Sciatic nerve (tissue), 2 donors: ENCODE measurements at regions not wholly inside any gene's neighbourhood (a gene's known extent, or its start where the extent isn't known, plus 50 kb on each side); places are given as distances from the start of the nearest gene placed in this dataset.

Experiments
- ATAC-seq: fragments of 200-7000 bp; cut with Tn5 transposase; one replicate; pipeline ENCODE4 v1.9.1; 2020; ENCODE audit warnings: mild to moderate bottlenecking, moderate library complexity
- DNase-seq: peaks from one replicate; pipeline ENCODE4 v3.0.0-alpha.2; 2020; ENCODE audit warnings: low spot score
- intact Hi-C: fragments of 100-400 bp; cut with DNase I; formaldehyde crosslinking; loops from one replicate; pipeline ENCODE4 v1.14.2; 2022
- donor health status: DM: no; HTN: no; CAD: no.
- donor health status: DM: no; HTN: no; CAD: no.

DNA sequence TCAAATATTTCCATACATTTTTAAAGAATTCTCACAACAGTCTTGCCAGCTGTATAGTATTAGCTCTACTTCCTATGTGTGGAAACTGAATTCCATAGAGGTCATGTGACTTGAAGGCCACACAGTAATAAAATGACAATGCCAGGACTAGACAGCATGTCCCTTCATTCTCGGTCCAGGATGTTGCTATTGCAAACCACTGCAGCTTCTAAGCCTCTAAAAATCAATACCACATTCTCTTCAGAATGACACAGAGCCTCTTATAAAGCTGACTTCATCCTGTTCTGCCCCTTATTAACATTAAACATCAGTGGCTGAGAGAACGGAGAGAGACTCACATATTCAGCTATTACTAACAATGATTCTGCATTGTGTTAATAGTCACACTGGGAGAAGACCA is 240.3 kb upstream of the PEX5L start:
- intact Hi-C loops: no loop called here
- no peak for ATAC-seq
- no peak for DNase-seq

DNA sequence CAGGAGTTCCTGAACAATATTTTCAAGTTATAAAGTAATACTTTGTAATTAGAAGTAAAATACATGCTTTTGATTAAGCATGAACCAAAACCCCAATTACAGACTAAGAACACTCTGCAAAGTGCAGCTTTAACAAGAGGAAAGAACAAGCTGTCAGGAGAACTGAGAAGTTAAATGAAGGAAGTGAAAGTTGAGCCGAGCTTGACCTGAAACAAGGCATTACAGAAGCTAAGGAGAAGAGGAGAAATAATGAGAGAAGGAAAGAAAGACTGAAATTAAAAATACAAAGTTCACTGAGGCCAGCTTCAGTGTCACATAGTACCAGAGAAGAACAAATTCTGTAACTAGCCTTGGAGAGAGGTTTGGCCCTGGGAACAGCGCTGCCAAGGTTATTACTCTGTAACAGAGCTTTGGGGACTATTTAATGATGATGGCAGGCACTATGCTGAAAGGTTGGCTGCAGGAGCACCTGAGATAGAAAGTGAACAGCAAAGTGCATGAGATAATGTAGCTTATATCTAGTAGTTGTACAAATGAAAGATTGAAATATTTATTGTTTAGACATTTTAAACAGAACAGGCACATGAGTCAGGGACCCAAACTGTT is 241.9 kb upstream of the PEX5L start:
- no peak for ATAC-seq
- DNase-seq: no peak
- intact Hi-C loops: no loop called here

DNA sequence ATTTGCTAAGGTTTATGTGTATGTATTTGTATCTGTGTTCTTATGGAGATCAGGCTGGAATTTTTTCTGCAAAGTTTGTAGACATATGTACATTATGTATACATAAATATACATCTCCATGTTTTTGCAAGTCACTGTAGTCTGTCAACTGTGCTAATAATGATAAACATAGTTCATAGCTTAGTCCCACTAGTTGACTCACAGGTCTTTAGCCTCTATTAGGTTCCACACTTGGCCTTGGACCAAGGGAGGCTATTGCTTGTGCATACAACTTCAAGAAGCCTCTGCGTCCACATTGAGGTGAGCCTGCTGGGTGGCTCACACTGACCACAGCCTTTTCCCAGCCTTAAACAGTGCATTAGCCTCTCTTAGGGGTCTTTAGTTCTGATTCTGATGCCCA is 243.8 kb upstream of the PEX5L start:
- ATAC-seq: no peak
- intact Hi-C loops: no loop called here
- DNase-seq: no peak

DNA sequence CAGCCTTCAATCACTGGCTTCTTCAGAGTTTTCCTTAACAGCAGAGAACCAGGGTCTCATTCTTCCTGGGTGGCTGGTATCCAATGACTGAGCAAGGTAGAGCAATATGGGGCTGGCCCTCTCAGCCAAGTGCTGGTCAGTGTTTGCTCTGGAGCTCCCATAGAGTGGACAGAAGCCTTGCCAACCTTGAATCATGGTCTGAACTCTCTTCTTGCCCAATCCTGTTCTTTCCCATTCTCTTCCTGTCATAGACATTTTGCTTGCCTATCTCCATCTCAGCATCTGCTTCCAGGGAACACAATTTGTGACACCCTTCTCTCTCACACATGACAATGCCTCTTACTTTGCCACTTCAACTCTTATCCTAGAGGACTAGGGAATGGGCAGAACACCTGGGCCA is 245.6 kb upstream of the PEX5L start:
- ATAC-seq: no peak
- DNase-seq: no peak
- intact Hi-C loops: no loop called here

DNA sequence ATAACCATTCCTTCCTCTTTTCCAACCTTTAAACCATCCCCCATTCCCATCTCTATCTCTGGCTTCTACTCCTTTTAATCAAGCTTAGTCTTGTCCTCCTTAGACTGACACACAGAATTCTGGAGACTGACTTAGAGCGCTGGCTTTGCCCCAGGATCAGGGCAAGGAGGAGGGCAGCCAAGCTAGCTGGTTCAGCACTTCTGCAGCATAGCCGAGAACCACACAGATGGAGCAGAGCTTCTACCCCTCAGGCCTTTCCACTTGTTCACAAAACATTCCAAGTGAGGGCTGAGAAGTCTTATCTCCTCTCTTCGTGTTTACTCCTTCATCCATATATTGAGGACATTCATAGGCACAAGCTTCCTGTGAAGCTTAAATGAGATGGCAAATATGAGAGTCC is 246.5 kb upstream of the PEX5L start:
- intact Hi-C loops: no loop called here
- no peak for ATAC-seq
- DNase-seq: no peak

DNA sequence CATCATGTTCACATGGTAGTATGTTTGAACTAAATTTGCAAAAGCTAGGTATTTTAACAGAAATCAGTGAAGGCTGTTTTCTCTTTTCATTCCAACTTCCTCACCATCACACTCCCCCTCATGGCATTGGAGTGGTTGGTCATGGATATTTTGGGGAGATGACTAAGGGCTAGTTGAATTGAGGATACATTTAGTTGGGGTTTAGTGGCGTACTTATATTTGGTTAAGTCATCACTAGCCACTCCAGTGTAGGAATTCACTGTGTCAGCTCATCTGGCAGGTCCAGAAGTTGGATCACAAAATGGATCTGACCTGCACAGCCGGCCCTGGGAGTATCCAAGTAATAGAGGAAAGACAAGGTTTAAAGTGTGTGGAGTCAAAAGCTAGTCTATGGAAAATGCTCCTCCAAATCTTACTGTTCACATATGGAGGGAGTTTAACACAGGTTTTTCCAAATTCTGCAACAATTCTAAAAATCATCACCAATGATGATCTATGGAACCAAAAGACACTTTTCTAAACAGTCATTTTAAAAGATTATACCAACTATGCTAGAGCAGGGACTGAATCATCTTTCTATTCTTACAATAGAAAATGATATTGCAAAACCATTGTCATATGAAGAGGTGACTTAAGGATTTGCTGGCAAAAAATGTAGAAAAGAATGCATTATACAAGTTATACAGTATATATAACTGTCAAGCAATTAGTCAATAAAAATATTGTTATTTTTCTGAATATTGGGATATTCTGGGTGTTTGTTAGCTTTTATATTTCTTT is 247.8 kb upstream of the PEX5L start:
- ATAC-seq (no peak), DNase-seq (no peak)
- intact Hi-C loops: no loop called here

DNA sequence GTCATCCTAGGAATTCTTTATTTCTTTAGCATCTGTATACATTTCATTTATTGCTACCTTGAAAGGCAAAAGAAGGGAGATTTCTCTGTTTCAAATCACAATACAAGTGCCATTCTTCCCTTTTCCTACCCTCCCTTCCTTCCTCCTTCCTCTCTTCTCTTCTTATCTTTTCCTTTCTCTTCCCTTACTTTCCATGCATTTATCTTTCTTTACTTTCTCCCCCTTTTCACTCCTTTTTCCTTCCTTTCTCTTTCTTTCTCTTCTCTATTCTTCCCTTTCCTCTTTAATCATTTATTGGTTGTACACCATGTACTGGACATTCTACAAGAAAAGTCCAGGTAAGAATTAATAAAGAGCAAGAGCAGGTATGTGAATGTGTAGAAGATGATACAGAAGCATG is 251.0 kb upstream of the PEX5L start:
- DNase-seq (no peak), ATAC-seq (no peak)
- intact Hi-C loops: no loop called here

DNA sequence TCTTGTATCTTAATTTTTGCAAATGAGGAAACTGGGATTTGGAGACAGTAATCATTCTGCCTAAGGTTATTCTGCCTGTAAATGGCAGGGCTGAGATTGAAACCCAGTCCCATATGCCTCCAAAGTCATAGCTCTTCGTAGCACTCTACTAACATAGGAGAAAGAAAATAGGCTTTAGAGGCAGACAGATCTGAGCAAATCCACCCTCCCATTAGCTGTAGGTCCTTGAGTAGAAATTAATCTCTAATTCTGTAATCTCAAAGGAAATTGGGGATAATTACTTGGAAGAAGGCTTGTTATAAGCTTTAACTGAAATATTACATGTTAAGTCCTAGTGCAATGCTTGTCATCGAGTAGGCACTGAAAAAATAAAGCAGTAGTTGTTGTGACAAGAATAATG is 252.1 kb upstream of the PEX5L start:
- ATAC-seq: no peak
- intact Hi-C loops: no loop called here
- no peak for DNase-seq

DNA sequence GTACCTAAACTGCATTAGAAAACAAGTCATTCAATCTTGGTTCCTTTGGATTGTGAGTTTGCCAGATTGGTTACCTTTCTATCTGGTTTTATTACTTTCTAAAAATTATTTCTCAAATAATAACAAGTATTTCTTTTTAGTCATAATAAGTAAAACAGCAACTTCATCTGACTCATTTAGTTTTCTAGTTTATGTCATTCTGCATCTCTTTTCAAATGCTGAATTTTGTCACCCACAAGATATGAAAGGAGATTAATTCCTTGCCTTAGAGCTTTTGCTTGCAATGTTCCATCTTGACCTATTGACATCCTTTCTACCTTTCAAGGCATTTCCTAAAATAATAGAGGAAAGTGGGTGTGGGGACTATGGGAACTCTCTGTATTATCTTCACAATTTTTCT is 253.6 kb upstream of the PEX5L start:
- intact Hi-C loops: no loop called here
- DNase-seq (no peak), ATAC-seq (no peak)

DNA sequence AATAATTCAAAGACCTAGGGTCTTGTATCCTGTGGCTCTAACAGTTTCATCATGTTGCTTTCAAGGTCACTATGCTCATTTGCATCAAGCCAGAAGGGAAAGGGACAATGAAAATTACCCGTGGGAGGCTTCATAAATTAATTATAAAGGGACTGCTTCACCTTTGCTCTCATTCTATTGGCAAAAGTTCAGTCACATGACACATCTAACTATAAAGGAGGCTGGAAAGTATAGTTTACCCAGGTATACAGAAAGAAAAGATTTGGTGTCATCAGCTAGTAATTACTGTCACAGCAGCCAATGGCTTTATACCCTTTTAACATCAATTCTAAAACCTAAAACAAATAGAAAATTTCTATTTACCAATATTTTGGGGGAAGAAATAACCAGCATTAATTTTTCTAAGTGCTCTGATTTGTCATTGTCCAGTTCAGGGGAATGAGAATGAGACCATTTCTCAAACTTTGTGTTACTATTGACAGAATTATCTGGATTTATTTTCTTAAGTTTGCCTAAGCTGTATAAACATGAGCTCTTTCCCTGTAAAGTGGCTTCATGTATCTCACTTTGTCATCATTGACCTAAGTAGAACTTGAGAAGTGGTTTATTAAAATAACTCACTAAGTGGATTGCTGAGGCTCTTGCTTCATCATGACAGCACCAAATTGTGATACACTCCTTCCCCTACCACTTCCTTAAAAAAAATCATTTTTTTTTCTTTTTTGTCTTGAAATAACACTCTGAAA is 257.7 kb upstream of the PEX5L start:
- intact Hi-C loops: no loop called here
- ATAC-seq: no peak

DNA sequence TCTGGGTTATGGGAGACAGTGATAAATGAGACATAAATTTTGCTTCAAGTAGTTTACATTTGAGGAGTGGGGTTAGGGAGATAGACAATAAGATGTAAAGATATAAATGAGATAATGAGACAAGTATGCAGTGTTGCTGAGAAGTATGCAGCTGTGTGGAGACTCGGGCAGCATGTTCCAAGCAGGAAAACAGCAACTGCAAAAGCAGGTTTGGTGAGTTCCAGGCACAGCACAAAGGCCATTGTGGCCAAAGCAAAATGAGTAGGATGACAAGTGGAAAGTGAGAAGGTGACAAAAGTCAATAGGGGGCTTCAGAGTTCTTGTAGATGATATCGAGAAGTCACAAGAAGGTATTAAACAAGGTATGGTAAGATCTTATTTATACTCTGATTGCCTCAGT is 259.1 kb upstream of the PEX5L start:
- DNase-seq (no peak), ATAC-seq (no peak)
- intact Hi-C loops: no loop called here

More for the DNA sequence above, 257.7 kb upstream of the PEX5L start:
- DNase-seq: no peak

DNA sequence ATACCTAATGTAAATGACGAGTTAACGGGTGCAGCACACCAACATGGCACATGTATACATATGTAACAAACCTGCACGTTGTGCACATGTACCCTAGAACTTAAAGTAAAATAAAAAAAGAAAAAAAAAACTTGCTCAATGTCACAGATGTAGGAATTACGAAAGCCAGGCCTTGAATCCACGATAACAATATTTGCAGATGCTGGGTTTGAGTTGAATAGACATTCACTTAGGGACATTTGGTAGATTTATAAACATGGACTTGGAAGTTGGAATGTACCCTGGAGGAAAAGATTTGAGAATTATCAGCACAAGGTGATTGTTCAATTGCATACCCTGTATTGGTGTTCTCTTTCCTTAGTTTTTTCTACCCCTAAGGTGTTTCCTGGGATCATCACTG is 260.2 kb upstream of the PEX5L start:
- DNase-seq: no peak
- no peak for ATAC-seq
- intact Hi-C loops: no loop called here

DNA sequence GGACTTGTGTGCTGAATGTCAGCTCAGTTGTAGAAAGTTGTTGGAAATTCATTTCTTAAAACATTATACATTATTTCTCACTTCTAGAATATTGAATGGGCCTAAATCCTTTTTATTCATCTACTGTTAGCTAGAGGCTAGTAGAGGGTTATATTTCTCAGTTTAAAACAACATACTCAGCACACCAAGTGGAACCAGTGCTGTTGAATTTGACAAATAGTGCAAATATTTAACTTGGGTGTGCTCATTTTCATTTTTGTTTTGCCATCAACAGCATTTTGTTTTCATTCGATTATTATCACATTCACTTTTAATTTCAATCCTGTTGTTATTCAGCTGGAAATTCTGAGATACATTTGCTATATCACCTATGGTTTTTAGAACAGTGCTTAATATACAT is 269.4 kb upstream of the PEX5L start:
- ATAC-seq (no peak), DNase-seq (no peak)
- intact Hi-C loops: no loop called here

DNA sequence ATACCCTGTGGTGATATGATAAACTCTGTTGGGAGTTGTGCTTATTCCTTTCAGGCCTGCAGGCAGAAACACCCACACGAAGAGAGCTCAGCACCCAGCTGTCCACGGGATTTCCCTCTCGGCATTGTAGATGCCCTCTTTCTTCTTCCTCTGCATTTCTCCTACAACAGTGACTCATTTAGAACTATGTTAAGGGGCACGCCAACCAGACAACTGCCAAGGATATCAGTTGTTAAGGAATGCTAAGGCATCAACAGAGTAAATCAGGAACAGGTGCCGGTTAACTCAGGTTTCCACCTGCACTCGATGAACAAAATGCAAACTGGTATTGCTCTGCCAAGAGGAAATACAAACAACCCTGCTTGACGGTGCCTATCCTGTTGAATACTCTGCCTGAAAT is 270.0 kb upstream of the PEX5L start:
- no peak for DNase-seq
- intact Hi-C loops: no loop called here
- no peak for ATAC-seq

DNA sequence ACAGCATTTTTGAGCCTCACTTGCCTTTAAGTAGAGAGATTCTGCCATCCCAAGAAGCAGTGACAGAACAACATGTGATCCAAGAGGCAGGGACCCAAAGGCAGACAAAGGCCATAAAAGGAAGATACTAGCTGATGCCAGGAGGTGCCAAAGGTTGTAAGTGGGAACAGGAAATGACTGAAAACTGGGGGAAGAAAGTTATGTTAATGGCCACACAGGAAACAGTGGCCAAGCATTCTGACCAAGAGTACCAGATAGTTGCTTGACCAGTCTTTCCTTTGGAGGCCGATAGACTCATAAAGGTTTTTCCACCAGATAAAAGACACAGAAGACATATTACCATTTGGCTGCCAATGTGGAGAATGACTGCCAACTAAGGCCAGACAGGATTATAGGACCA is 274.5 kb upstream of the PEX5L start:
- ATAC-seq (no peak), DNase-seq (no peak)
- intact Hi-C loops: no loop called here

DNA sequence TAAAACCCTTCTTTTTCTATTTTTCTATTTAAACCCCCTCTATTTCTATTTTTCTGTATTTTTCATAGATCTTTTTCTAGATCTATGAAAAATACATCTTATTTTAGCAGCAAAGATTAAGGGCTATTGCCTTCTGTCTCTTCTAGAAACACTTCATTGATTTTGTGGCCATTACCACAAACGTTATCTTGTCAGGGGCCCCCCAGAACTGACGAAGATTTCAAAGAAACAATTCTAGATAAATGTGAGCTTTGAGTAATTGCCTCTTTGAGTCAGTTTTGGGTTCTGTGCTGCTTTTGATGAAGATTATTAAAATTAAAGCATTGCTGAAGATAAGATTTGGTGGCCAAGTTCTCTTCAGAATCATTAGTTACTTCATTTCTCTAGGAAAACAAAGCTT is 279.6 kb upstream of the PEX5L start:
- ATAC-seq (no peak), DNase-seq (no peak)
- intact Hi-C loops: no loop called here

DNA sequence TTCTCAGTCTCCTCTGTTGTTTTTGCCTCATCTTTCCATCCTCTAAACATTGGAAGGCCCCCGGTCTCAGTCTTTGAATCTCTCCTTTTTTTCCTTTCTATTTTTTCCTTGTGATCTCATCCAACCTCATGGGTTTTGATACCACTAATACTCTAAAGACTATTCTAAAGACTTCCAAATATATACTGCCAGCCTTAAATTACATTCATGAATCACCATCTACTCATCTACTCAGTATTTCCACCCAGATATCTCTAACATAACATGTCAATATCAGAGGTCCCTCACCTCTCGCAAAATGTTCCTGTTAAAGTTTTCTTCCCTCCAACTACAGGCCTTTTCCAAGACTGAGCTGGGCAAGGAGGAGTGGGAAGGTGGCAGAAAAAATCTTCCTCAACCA is 282.5 kb upstream of the TTC14 start:
- DNase-seq (no peak), ATAC-seq (no peak)
- intact Hi-C loops: no loop called here

DNA sequence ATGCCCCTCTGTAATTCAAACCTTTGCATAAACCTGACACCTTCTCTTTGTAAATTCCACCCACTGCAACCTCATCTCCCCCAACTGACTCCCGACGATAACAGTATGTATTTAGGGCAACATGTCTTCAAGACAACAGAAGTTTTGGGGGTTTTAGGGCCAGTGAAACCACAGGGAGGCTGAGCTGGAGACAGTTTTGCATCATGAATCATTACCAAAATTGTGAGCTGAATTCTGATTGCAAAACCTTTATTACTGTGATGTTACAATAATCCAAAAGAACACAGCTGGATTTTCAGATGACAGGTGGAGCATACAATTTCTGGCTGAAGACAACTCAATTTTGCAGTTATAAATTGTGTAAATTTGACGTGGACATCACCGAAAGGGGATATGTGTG is 281.3 kb upstream of the TTC14 start:
- intact Hi-C loops: no loop called here
- ATAC-seq: no peak
- no peak for DNase-seq

DNA sequence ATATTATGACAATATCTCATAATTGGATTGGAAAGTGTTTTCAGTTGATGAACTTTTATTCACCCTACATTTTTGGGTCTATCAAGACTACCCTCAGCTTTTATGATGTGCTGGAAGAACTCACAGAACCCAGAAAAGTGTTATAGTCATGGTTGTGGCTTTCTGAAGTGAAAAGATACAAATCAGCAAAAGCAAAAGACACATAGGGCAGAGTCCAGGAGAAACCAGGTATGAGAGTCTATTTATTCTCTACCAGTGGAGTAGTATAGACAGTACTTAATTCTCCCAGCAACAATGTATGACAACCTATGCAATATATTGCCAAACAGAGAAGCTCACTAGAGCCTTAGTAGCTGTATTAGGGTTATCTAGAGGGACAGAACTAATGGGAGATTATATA is 280.4 kb upstream of the TTC14 start:
- DNase-seq (no peak), ATAC-seq (no peak)
- intact Hi-C loops: no loop called here

DNA sequence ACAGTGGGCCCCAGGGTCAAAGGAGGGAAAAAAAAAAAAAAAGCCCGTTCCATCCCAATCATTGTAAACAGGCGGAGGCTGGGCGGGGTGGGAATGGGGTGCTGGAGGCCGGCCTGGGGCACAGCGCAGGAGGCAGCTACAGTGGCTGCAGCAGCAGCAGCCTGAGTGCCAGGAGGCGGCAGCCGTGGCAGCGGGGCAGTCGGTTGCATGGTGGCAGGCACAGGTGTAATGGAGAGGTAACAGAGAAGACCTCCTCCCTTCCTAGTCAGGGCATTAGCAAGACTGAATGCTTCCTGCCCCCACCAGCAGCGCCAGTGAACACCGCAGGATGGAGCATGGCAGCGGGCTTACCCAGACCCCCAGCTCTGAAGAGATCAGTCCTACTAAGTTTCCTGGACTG is 279.1 kb upstream of the TTC14 start:
- intact Hi-C loops: no loop called here
- no peak for DNase-seq
- no peak for ATAC-seq

DNA sequence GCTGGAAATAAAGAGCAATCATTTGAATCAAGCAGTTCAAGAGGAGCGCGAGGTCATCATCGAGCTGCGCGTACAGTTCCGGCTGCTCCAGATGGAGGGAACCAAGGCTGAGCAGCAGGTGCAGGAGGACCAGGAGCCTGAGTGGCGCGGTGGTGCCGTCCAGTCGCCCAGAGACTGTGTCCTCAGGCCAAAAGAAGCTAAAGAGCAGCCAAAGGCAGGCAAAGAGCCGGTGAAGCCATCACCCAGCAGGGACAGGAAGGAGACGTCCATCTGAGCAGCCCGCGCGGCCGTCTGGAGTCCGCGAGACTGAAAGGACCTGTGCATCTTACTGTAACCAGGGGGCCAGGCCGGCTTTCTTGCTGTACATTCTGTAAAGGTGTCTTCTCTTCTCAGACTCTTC is 277.2 kb upstream of the TTC14 start:
- no peak for ATAC-seq
- intact Hi-C loops: no loop called here
- DNase-seq: peak; percentile 51
